ENCODE measurements at regions not wholly inside any gene's neighbourhood (a gene's known extent, or its start where the extent isn't known, plus 50 kb on each side); places are given as distances from the start of the nearest gene placed in this dataset.

DNA sequence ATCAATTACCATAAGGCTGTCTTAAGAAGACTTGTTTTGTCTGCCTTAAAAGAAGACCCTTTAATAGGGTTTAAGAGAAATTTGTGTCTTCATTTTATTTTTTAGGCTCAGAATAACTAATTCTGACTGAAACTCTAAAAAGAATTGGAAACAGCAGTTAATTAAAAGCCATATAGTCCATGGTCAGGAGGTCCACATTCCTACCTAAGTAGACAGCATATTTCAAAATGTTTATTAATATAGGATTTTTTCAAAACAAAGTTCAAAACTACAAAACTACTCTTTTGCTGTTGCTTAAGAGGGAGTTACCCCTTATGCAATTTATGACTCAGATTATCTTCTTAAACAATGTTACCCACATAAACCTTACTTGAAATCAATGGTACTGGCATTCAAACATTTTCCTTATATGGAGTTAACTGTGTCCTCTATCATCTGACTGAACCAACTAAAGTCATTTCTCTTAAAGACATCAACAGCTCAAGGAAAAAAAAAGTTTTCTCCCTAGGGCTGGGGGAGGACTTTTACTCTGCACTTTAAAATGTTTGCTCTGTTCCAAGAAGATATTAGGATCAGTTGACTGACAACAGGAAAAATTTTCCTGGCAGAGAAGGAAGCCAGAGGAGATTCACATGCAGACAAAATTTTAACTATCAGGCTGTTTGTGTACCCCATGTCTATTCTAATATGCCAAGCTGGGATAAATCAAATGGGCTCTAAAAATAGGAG is 56.8 kb upstream of the NANOGP8 start:
- TF ChIP-seq, protein P1, sequence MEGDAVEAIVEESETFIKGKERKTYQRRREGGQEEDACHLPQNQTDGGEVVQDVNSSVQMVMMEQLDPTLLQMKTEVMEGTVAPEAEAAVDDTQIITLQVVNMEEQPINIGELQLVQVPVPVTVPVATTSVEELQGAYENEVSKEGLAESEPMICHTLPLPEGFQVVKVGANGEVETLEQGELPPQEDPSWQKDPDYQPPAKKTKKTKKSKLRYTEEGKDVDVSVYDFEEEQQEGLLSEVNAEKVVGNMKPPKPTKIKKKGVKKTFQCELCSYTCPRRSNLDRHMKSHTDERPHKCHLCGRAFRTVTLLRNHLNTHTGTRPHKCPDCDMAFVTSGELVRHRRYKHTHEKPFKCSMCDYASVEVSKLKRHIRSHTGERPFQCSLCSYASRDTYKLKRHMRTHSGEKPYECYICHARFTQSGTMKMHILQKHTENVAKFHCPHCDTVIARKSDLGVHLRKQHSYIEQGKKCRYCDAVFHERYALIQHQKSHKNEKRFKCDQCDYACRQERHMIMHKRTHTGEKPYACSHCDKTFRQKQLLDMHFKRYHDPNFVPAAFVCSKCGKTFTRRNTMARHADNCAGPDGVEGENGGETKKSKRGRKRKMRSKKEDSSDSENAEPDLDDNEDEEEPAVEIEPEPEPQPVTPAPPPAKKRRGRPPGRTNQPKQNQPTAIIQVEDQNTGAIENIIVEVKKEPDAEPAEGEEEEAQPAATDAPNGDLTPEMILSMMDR (IDR thresholded peaks at IDR 0.05; ENCODE audit: borderline replicate concordance, extremely low read depth, low read length, poor library complexity, severe bottlenecking), result no peak
- TF ChIP-seq EZH2 (IDR thresholded peaks at IDR 0.05; ENCODE audit: borderline replicate concordance, low read depth, low read length, severe bottlenecking), result no peak
